Stimulated activated CD4-positive, alpha-beta T cell treated with anti-CD3 and anti-CD28 coated beads, Interleukin-4, amount 100 ng/mL, for 1 hour (primary cell): ENCODE measurements at regions not wholly inside any gene's neighbourhood (a gene's known extent, or its start where the extent isn't known, plus 50 kb on each side); places are given as distances from the start of the nearest gene placed in this dataset.
"Not testable (repeated sequence)": the region's sequence is repeated elsewhere in the genome, so short reads cannot be mapped to it uniquely, and the experiment has no call there.

ENCODE experiments used
- DNase-seq: peaks from one replicate; pipeline ENCODE4 v3.0.0-alpha.2; 2020

DNA sequence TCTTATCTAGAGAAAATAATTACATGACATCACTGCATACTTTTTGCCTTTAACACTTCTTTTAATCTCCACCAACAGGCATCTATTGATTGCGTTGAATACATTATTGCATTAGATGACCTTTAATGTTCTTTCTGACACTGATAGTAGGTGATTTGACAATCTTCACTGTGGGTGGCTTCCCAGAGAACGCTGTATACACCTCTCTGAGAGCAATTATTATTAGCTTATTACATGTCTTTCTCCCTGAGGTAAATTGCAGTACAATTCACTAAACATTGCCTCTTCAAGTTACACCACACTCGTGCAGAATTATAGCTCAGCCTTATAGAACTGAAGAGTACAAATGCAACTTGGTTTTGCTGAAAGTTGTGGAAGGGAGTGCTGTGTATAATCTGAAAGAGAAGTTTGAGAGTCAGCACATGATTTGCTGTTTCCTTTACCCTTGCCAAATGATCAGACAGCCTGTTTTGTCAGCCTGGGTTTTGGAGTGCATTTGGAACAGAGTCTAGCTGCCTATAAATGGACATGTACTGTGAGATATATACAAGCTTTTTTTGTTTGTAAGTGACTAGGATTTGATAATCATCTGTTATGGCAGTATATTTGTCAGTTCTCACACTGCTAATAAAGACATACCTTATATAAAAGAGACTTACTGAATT, 369.2 kb downstream of the CCER1 start:
- no peak for DNase-seq

DNA sequence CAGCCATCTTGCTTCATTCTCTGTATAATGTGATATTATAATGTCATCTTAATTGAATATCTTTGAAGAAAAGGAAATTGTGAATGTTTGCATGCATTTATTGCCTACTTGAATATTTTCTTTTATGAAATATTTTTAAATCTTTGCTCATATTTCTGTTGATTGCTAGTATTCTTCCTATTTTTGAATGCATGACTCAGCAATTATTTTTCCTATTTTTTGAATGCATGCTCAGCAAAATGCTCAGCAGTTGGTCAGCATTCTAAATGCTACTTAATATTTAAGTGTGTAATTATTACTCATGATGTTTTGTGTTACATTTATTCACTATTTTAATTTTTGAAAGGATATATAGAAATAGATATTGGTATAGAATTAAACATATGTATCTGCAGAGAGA, 378.3 kb downstream of the CCER1 start:
- no peak for DNase-seq

DNA sequence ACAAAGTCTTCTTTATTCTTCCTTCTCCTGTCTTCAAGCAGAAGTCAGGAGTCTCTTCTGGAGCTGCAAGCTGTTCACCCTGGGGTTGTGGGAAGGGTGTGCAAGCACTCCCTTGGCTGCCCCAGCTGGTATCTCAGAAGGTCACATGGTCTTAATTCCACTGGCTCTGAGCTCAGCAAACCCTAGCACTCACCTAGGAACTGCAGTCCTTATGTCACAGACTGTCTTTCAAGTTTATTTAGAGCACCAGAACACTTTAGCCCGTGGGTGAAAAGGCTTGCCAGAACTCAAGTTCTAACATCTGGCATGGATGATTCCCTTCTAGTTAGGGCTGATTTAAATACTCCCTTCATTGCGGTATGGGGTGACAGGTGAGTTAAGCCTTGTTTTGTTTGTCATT, 379.0 kb downstream of the CCER1 start:
- no peak for DNase-seq

DNA sequence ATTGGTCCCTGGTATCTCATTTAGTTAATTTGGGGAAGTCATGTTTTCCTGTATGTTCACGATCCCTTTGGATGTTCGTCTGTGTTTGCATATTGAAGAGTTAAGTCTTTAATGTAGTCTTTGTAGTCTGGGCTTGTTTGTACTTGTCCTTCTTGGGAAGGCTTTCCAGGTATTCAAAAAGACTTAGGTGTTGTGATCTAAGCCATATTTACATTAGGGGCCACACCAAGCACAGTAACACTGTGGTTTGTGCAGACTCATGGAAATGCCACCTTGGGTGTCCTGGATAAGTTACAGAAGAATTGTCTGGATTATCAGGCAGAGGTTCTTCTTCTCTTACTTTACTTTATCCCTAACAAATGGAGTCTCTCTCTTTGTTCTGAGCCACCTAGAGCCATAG, 380.3 kb downstream of the CCER1 start:
- no peak for DNase-seq

DNA sequence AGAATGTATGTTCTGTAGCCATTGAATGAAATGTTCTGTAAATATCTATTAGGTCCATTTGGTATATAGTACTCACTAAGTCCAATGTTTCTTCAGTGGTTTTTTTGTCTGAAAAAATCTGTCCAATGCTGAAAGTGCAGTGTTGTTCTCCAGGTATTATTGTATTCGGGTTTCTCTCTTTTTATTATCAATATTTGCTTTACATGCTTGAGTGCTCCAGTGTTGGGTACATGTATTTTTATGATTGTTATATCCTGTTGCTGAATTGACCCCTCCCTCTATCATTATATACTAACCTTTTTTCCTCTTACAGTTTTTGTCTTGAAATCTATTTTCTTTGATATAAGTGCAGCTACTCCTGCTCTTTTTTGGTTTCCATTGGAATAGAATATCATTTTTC, 382.2 kb downstream of the CCER1 start:
- DNase-seq: no peak

DNA sequence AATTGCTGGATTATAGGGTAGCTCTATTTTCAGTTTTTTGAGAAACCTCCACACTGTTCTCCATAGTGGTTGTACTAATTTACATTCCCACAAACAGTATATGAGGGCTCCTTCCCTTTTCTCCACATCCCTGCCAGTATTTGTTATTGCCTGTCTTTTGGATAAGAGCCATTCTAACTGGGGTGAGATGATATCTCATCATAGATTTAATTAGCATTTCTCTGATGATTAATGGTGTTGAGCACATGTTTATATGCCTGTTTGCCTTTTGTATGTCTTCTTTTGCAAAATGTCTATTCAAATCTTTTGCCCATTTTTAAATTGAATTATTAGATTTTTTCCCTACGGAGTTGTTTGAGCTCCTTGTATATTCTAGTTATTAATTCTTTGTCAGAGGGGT, 385.3 kb downstream of the CCER1 start:
- no peak for DNase-seq

DNA sequence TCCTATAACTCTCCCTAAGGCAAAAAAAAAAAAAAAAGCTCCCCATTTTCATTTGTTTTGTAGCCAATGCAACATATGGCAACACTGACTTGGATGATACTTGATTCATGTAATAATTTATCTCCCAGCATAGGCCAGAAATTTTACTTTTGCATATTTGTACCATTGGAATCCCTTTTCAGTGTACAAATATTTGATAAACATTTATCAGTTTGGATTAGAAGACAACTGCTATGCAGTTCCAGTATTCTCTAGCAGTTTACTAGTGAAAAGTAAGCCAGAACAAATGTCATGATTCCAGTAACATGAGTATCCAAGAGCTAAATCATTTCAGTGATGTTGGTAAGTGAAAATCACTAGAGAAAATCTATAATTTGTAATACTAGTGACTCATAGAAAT, 392.3 kb downstream of the CCER1 start:
- DNase-seq: no peak

DNA sequence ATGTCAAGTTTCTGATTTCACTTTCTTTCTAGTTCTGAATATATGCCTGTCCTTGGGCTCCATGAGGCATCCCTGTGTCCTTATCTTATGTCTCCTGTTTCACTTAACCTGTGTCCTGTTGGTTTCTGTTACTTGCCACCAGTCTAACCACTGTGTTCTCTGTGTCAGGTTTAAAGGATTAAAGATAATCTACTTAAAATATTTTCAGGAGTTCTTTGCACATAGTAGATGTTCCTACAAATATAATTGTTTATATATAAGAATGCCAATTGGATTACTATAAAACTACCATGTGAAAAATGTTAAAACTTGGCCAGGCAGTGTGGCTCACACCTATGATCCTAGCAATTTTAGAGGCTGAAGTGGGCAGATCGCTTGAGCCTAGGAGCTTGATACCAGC, 406.4 kb downstream of the CCER1 start:
- no peak for DNase-seq

DNA sequence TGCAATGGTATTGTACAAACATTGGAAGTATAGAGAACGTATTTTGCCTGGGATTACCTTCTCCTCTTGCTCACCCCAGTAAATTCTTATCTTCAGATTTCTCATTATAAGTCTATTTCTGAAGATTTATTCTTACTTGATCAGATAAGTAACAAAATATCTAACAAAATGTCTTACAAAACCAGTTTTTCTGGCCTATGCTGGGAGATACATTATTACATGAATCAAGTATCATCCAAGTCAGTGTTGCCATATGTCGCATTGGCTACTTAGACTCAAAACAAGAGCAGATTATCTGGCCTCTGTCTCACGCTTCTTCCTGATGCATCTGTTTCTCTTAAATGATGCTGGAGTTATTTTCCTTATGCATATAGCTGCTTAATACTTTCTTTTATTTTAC, 408.5 kb downstream of the CCER1 start:
- DNase-seq: no peak

DNA sequence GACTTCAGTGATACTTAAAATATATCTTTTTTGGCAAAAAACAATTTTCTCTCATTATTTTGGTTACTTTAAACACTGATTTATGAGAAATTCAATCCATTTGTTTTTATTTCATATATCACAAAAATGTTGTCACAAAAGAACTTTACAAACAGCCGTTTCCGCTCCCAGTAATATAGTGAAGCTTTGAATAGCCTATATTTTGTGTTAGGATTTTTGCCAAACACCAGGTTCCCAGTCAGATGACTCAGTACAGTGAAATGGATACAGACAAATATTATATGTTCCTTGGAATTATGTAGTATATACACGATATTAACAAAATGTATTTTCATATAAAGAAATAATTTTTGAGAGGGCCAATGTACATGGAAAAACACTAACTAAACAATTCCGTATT, 411.1 kb downstream of the CCER1 start:
- DNase-seq: no peak

DNA sequence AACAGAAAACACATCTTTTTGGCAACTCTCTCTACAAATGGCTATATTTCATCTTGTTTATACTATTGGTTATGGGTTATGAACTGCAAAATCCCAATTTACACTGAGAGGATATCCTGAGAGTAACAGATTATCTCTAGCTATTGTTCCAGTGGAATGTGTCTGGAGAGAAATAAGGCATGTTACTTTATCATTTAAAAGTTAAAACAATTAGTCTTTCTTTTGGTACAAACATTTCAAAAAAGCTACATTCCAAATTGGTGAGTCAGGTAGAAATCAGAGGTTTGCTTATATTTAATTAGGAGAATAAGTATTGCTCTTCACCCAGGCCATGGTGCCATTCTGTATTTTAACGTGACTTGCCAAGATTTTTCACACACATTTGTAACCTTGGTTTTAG, 411.6 kb downstream of the CCER1 start:
- no peak for DNase-seq

DNA sequence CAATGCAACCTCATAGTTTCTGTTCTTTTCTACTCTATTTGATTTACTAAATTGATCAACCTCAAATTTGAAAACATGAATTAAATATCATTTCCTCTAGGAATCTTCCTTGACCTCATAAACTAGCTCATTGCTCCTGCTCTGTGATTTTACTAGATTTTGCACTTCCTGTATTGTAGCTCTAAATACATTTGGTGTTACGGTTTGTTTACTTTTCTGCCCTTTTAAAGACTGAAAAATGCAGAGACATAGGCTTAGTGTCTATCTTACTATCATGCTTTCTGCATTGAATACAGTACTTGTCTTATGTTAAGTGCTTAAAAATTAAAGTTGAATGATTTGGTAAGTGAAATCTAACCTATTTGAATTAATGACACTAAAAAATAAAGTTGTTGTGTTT, 412.1 kb downstream of the CCER1 start:
- not testable (repeated sequence) for DNase-seq

DNA sequence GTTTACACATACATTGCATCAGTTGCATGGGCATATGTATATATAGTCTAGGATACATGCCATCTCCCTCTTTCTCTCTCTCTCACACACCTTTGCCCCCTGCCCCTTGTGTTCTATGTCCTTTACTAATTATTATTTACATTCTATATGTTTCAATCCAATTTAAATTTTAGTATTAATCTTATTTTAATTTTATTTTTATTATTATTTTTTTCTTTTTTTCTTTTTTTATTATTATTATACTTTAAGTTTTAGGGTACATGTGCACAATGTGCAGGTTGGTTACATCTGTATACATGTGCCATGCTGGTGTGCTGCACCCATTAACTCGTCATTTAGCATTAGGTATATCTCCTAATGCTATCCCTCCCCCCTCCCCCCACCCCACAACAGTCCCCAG, 421.1 kb downstream of the CCER1 start:
- not testable (repeated sequence) for DNase-seq

DNA sequence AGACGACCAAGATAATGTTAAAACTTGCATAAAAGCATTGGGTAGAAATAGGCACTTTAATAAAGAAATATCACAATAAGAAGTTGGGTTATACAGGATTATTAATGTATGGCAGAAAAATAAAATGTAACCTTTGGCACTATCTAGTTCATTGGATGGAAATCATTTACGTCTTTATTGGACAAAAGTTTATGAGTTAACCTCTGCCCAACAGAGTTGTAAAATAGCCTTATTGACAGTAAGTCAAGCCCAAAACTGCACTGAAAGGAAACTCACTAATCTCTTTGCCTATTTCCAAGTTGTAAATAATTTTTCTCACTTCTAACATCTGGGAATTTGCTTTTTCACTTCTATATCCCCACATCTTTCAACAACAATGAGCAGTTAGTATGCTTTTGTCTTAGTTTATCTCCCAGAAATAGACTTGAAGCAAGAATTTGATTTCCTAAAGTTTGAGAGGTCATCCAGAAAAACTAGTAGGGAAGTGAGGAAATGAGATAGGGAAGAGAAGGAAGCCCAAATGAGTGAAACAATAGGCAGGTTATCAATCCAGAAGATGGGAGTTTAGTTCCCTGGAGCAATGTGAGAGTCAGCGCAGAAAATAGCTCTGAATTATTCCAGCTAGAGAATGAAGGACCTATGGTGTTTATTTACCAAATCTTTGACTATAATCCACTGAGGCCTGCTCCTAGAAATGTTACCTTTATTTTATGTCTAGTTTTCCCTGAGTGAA, 434.8 kb downstream of the CCER1 start:
- DNase-seq: no peak

DNA sequence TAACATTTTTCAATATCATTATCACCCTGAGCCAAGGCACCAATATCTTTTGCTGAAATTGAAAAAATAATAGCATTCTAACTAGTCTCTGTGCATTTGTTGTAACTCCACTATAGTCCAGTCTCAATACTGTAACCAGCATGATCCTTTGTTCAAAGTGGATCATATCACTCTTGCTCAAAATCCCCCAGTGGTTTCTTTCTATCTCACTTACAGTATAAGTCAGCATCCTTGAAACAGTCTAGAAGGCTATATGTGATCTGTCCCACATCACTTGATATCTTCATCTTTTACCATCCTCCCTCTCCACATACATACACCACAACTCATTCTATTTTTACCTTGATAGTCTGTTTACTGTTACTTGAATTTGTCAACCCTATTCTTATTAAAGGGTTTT, 435.7 kb downstream of the CCER1 start:
- no peak for DNase-seq

DNA sequence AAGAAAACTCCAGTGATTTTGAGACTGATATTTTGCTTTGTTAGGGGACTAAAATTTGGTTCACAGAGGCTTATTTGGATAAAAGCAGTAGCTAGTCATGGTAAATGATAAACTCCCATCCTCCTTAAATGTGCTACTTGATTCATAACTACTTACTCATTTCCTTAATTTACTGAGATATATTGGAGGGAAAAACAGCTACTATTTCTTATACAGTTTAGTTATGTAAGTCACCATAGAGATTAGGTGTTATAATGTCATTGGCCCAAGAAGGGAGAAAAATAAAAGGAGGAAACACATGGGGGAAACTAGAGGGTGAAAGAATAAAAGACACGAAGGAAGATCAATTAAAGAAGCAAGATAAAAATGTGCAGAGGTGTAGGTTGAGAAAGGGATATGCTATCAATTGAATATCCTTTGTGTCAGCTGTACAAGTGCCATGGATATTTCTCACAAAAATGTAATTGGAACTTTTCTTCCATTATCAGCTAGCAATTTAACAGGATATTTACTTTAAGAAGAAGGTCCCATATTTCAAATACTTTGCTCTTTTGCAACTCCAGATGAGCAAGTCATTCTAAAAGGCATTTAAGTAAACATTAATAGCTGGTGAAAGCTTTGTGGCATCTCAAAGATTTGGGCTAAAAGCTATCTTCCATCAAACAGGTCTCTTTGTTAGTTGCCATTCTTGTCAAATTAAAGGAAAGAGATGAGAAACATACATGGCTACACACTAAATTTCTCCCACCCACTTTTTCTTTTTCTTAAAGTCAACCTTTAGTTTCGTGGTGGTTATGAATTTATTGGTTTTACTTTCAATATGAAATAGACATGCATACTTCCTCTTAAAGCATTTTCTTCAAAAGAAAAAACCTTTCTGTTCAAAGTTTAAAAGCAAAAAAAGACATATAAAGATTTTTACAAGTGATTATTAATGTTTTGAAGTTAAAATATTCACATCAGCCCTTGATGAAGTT, 439.5 kb downstream of the CCER1 start:
- DNase-seq: no peak

DNA sequence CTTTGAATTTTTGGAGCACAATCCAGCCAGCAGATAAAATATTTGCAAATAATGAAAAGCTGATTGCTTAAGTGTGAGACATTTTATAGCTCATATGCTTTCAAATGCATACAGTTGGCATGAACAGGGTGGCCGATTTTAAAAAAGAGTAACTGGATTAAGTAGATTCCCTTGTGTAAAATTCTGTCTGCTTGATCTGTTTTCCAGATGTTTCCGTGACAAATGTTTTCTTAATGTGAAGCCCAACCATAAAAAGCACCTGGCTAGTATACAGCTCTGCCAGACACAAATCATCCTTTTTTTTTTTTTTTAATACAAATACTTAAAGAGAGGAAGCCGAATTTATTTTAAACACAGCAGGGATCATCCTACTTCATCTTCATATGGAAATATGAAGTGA, 440.7 kb downstream of the CCER1 start:
- no peak for DNase-seq

DNA sequence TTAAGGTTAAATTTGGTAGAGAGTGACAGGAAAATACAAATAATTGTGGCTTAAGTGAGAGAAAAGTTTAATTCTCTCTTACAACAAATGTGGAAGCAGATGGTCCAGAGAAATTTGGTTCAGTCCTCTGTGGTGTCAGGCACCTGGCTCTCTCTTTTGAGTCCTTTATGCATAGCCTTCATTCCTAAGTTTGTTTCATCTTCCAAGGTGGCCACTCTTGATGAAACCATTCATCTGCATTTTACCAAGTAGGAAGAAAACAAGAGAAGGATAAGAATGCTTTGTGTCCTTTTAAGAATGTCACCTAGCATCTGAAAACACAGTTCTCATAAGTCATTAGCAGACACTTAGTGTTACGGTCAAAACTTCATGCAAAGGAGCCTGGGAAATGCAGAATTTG, 442.5 kb downstream of the CCER1 start:
- no peak for DNase-seq

DNA sequence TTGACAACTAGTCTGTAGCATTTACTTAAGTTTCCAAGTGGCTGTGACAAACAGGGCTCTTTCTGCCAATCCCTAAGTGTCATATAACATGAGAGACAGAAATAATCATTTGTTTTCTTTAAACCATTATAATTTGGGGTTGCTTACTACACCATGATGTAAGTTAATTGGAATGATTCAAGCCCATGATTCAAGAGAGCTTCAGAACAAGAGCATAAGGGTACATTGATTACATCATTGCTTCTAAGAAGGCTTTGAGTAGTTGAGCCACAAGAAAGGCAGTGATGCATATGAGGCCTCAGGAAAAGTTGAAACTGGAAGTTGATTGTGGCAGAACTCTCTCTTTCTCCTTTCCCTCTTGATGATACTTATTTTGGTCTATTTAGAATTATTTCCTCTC, 444.0 kb downstream of the CCER1 start:
- DNase-seq: no peak

DNA sequence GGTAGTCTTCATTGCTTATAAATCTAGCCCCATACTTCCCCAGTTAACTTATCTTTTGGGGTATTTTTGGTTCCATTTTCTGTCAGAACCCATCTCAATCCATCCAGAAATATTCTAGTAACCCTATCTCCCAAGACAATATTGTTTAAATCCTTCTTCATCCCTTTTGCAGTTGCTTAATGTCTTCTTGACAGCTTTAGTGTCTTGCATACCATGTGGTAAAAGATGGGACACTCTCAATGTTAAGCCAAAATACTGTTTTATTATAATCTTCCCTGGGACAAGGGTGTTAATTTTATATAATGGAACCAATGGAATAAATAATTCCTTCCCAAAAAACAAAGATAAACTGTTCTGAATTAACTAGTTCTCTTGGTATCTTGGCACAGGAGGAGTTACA, 450.2 kb downstream of the CCER1 start:
- DNase-seq: no peak

DNA sequence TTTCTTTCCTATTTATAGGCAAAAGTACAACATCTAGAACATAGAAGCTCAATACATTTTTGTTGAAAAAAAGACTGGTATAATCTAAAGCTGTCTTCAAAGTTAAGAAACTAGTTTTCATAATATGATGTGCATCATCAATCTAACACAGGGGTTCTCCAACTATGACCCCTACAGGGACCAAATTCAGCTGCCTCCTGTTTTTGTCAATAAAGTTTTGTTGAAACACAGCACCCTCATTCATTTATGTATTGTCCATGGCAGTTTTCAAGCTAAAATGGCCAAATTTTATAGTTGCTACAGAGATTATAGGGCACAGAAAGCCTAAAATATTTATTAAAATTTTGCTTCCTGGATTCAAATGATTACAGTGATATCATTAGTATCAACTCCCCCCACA, 452.9 kb downstream of the CCER1 start:
- DNase-seq: no peak

DNA sequence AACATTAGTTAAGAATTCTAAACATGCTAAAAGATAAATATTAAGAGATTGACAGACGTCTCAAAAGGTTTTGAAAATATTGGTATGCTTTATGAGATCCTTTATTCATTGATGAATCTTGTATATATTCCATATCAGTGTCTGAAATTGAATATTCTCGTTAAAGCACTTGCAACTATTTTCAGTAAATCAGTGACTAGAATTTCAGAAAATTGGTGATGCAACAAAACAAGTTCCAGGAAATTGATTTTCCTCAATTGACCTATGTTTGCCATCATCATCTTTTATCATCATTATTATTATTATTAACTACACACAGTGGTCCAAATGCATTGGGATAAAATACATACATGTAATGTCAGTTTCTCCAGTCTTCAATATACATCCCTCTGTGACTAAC, 453.6 kb downstream of the CCER1 start:
- DNase-seq: no peak

DNA sequence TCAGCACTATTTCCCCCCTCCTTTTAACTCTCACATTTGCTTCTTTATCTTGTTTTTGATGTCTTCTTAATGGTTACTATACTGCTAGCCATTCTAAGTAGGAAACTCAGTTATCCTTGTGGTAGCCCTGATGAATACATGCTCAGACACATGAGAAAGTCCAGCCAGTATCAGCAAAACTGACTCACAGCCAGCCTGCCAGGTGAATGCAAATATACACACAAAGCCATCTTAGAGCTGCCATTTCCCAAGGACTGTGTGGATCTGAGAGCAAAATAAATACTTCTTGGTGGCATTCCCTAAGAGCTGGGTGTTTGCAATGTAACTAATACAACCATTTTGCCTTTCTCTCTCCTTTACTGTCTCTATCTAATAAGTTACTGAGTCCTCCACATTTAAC, 455.2 kb downstream of the CCER1 start:
- no peak for DNase-seq
